ENCODE measurements at regions not wholly inside any gene's neighbourhood (a gene's known extent, or its start where the extent isn't known, plus 50 kb on each side); places are given as distances from the start of the nearest gene placed in this dataset.

- Histone ChIP-seq H3K4me1 (ENCODE audit: insufficient read depth) (no peaks in the 10 kb centered on the region), H3K4me3 (no peak overlapping the region), H3K9me3 (no peaks in the 10 kb centered on the region), H3K27ac (no peak overlapping the region), H3K36me3 (no peaks in the 10 kb centered on the region), H3K27me3 (no peaks in the 10 kb centered on the region)
- WGBS, 3 donors, result 17 to 22% (median 21%) methylated on average over 6 of the region's 6 CpGs
- TF ChIP-seq POLR2A (IDR thresholded peaks at IDR 0.05) (no peak), EP300 (IDR thresholded peaks at IDR 0.05) (no peak), CTCF (IDR thresholded peaks at IDR 0.05) (no peak)
- intact Hi-C loops (cut with DNase I), result no loop called here
- DNase-seq, result peak; percentile 35 to 68 (median 46)
Observed at GRCh38 chrX:34437586-34437985, 219.5 kb downstream of the TMEM47 start.

- no peak for DNase-seq
- no peak overlapping the region for H3K4me3 ChIP-seq
- H3K4me1 ChIP-seq (ENCODE audit: insufficient read depth), result no peaks in the 10 kb centered on the region
- no peaks in the 10 kb centered on the region for H3K9me3 ChIP-seq
- intact Hi-C loops (cut with DNase I), result no loop called here
- no peak for TF ChIP-seq POLR2A (IDR thresholded peaks at IDR 0.05)
- no peak for TF ChIP-seq CTCF (IDR thresholded peaks at IDR 0.05)
- TF ChIP-seq EP300 (IDR thresholded peaks at IDR 0.05), result no peak
- H3K36me3 ChIP-seq, result no peaks in the 10 kb centered on the region
- no peaks in the 10 kb centered on the region for H3K27me3 ChIP-seq
- no peak overlapping the region for H3K27ac ChIP-seq
Observed at GRCh38 chrX:34426334-34426733, 230.8 kb downstream of the TMEM47 start.

GRCh38 chrX:34406580-34406979, 250.5 kb downstream of the TMEM47 start:
- Histone ChIP-seq H3K9me3 (no peaks in the 10 kb centered on the region), H3K4me3 (no peak overlapping the region), H3K36me3 (no peaks in the 10 kb centered on the region), H3K27ac (no peak overlapping the region), H3K27me3 (no peaks in the 10 kb centered on the region), H3K4me1 (ENCODE audit: insufficient read depth) (no peaks in the 10 kb centered on the region)
- intact Hi-C loops (cut with DNase I), result no loop called here
- no peak for DNase-seq
- WGBS, 3 donors, result 75 to 91% (median 88%) methylated on average over 1 of the region's 1 CpG
- no peak for TF ChIP-seq CTCF (IDR thresholded peaks at IDR 0.05)
- TF ChIP-seq POLR2A (IDR thresholded peaks at IDR 0.05), result no peak
- TF ChIP-seq EP300 (IDR thresholded peaks at IDR 0.05), result no peak

GRCh38 chrX:34404386-34405070, 252.6 kb downstream of the TMEM47 start:
- no peaks in the 10 kb centered on the region for H3K9me3 ChIP-seq
- no peak overlapping the region for H3K27ac ChIP-seq
- H3K4me1 ChIP-seq (ENCODE audit: insufficient read depth), result no peaks in the 10 kb centered on the region
- H3K36me3 ChIP-seq, result no peaks in the 10 kb centered on the region
- H3K27me3 ChIP-seq, result no peaks in the 10 kb centered on the region
- 23 to 29% (median 25%) methylated on average over 7 of the region's 7 CpGs for WGBS, 3 donors
- H3K4me3 ChIP-seq, result no peak overlapping the region
- TF ChIP-seq POLR2A (IDR thresholded peaks at IDR 0.05) (no peak), CTCF (IDR thresholded peaks at IDR 0.05) (no peak), EP300 (IDR thresholded peaks at IDR 0.05) (no peak)
- peak in 4 of 5 donors; percentile 45 to 60 (median 52) for DNase-seq
- intact Hi-C loops (cut with DNase I), result no loop called here

All from ovary (tissue), 7 donors.